ENCODE measurements at regions not wholly inside any gene's neighbourhood (a gene's known extent, or its start where the extent isn't known, plus 50 kb on each side); places are given as distances from the start of the nearest gene placed in this dataset.

DNA sequence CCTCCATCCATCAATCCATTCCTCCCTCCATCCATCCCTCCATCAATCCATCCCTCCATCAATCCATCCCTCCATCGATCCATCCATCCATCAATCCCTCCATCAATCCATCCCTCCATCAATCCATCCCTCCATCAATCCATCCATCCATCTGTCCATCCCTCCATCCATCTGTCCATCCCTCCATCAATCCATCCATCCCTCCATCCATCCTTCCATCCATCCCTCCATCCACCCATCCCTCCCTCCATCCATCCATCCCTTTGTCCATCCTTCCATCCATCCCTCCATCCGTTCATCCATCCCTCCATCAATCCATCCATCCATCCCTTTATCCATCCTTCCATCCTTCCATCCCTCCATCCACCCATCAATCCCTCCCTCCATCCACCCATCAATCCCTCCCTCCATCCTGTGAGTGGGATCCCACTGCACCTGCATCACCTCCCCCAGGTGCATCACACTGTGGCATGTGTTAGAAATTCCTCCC is 338.1 kb upstream of the SFSWAP start:
- TF ChIP-seq, protein P1, sequence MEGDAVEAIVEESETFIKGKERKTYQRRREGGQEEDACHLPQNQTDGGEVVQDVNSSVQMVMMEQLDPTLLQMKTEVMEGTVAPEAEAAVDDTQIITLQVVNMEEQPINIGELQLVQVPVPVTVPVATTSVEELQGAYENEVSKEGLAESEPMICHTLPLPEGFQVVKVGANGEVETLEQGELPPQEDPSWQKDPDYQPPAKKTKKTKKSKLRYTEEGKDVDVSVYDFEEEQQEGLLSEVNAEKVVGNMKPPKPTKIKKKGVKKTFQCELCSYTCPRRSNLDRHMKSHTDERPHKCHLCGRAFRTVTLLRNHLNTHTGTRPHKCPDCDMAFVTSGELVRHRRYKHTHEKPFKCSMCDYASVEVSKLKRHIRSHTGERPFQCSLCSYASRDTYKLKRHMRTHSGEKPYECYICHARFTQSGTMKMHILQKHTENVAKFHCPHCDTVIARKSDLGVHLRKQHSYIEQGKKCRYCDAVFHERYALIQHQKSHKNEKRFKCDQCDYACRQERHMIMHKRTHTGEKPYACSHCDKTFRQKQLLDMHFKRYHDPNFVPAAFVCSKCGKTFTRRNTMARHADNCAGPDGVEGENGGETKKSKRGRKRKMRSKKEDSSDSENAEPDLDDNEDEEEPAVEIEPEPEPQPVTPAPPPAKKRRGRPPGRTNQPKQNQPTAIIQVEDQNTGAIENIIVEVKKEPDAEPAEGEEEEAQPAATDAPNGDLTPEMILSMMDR (IDR thresholded peaks at IDR 0.05; ENCODE audit: unreplicated experiment) = no peak

DNA sequence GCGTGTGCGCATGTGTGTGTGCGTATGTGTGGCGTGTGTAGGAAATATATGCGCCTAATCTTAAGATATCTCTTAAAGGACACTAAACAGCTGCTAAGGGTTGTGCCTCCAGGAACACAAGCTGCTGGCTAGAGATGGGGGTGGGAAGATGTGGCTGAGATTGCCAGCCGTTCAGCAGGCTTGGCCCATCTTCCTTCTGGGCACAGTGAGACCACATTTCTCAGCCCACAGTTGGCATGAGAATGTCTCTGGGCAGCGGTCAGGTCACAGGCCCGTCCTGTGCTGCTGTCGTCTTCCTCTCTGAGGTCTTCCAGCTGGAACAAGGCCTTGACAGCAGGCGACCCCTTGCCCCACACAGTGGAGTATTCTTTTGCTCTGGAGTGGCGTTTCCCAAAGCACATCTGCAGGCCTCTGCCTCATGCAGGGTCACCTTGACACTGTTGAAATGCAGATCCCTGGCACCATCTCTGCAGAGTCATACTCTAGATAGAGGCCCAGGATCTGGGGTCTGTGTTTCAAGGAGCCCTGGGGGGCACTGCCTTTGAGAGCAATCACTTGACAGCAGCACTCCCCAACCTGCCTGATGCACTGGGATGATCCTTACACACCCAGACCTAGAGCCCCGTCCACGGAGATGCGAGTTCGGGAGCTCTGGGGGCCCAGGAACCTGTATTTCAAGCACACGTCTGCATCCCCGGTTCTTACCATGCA is 335.5 kb upstream of the SFSWAP start:
- TF ChIP-seq, protein P1 (IDR thresholded peaks at IDR 0.05; ENCODE audit: unreplicated experiment) = no peak
- no peak for DNase-seq (ENCODE audit: low spot score in 2 of 2, unreplicated experiment in 2 of 2)
- peaks cover 19% of the 10 kb centered on the region for H3K27me3 Mint-ChIP-seq (ENCODE audit: low read depth)
- H3K27ac Mint-ChIP-seq = no peak overlapping the region
- H3K4me1 Mint-ChIP-seq = no peaks in the 10 kb centered on the region
- no peaks in the 10 kb centered on the region for H3K36me3 Mint-ChIP-seq
- H3K4me3 Mint-ChIP-seq = no peak overlapping the region
- no peaks in the 10 kb centered on the region for H3K9me3 Mint-ChIP-seq

More for the DNA sequence above, 338.1 kb upstream of the SFSWAP start:
- no peak overlapping the region for H3K4me3 Mint-ChIP-seq
- no peaks in the 10 kb centered on the region for H3K9me3 Mint-ChIP-seq
- no peaks in the 10 kb centered on the region for H3K4me1 Mint-ChIP-seq
- H3K27ac Mint-ChIP-seq = no peak overlapping the region
- no peaks in the 10 kb centered on the region for H3K36me3 Mint-ChIP-seq
- DNase-seq (ENCODE audit: low spot score in 2 of 2, unreplicated experiment in 2 of 2) = no peak
- H3K27me3 Mint-ChIP-seq (ENCODE audit: low read depth) = peaks cover 12% of the 10 kb centered on the region

DNA sequence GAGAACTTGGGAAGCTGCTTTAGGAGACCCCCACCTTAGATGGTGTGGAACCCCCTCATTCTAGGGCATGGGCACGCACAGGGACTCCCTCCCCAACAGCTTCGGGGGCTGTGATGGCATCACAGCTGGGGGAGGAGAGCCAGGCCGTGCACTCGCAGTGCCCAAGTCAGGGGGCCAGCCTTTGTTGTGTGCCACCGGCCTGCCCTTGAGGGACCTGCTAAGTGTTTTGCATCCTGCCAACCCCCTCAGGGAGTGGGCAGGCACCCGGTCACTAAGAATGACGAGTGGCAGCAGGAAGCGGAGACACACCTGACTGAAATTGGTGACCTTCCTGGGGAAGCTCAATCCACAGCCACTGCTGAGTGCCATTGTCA is 334.9 kb upstream of the SFSWAP start:
- H3K9me3 Mint-ChIP-seq = no peaks in the 10 kb centered on the region
- H3K4me1 Mint-ChIP-seq = no peaks in the 10 kb centered on the region
- H3K27me3 Mint-ChIP-seq (ENCODE audit: low read depth) = peaks cover 23% of the 10 kb centered on the region
- no peak overlapping the region for H3K4me3 Mint-ChIP-seq
- TF ChIP-seq, protein P1 (IDR thresholded peaks at IDR 0.05; ENCODE audit: unreplicated experiment) = no peak
- no peaks in the 10 kb centered on the region for H3K36me3 Mint-ChIP-seq
- no peak overlapping the region for H3K27ac Mint-ChIP-seq
- DNase-seq (ENCODE audit: low spot score in 2 of 2, unreplicated experiment in 2 of 2) = no peak

DNA sequence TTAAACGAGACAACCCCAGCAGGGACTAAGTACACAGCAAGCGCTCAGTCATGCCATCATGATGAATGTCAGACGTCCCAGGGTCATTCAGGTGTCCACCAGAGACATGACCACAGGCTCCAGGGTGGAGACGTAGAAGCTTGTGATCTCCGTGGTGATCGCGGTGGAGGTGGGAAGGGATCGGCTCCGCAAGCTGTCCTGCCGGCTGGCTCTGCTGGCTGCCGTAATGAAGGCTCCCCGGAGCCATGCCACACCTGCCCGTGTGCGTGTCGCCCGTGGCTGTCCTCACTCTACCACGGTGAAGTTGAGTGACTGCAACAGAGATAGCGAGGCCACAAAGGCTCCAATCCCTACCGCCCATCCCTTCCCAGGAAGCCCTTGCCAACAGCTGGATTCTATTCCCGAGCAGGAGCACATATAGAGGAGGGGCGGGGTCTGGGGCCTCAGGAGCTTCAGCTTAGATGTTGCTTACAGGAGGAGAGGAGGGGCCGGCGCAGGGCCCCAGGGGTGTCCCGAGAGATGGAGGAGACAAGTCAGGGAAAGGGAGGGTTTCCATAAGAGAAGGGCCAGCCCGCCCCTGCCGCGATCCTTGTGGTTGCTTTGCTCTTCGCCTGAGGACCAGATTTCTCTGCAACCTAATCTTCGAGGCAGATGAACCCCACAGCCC is 332.6 kb upstream of the SFSWAP start:
- DNase-seq (ENCODE audit: low spot score in 2 of 2, unreplicated experiment in 2 of 2) = no peak
- no peaks in the 10 kb centered on the region for H3K36me3 Mint-ChIP-seq
- TF ChIP-seq, protein P1 (IDR thresholded peaks at IDR 0.05; ENCODE audit: unreplicated experiment) = no peak
- no peaks in the 10 kb centered on the region for H3K4me1 Mint-ChIP-seq
- peaks cover 23% of the 10 kb centered on the region for H3K27me3 Mint-ChIP-seq (ENCODE audit: low read depth)
- H3K27ac Mint-ChIP-seq = no peak overlapping the region
- no peaks in the 10 kb centered on the region for H3K9me3 Mint-ChIP-seq
- no peak overlapping the region for H3K4me3 Mint-ChIP-seq

DNA sequence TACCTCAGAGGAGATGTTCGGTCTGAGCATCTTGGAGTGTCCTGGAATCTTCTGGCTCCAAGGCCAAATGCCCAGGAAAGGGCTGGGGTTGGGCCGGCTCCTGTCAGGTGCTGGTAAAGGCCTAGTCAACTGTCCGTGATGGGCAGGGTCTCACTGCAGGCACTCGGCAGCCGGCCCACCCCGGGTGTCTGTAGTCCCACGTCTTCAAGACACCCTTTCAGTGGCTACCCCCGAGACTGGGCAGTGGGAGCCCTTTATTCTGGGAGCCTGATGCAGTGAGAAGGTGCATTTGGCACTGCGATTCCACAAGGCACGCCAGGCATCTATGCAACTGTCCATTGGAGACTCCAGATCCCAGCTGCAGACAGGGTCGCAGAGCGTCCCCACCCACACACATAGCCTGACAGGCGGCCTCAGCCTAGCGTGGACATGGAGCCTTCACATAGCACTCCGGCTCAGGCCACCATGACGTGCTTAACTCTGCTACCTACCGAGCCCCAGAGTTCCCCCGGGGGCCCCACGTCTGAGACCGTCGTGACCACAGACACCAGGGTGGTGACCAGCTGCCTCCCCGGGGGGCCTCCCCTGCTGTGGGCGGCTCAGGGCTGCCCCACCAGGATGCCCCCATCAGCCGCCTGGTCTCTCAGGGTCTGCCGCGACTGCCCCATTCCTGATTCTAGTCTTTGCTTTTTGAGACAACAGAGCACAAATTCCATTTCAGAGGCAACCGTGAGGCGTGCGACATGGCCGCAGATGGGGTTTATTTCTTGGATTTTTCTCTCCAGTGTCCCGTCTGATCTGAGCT is 331.8 kb upstream of the SFSWAP start:
- Mint-ChIP-seq H3K4me1 (no peaks in the 10 kb centered on the region), H3K4me3 (no peak overlapping the region), H3K9me3 (no peaks in the 10 kb centered on the region), H3K27ac (no peak overlapping the region), H3K36me3 (no peaks in the 10 kb centered on the region), H3K27me3 (ENCODE audit: low read depth) (peaks cover 28% of the 10 kb centered on the region)
- TF ChIP-seq, protein P1 (IDR thresholded peaks at IDR 0.05; ENCODE audit: unreplicated experiment) = no peak
- peak in 1 of 2 experiments; percentile 35 for DNase-seq (ENCODE audit: low spot score in 2 of 2, unreplicated experiment in 2 of 2)
